ENCODE measurements at regions not wholly inside any gene's neighbourhood (a gene's known extent, or its start where the extent isn't known, plus 50 kb on each side); places are given as distances from the start of the nearest gene placed in this dataset.

DNA sequence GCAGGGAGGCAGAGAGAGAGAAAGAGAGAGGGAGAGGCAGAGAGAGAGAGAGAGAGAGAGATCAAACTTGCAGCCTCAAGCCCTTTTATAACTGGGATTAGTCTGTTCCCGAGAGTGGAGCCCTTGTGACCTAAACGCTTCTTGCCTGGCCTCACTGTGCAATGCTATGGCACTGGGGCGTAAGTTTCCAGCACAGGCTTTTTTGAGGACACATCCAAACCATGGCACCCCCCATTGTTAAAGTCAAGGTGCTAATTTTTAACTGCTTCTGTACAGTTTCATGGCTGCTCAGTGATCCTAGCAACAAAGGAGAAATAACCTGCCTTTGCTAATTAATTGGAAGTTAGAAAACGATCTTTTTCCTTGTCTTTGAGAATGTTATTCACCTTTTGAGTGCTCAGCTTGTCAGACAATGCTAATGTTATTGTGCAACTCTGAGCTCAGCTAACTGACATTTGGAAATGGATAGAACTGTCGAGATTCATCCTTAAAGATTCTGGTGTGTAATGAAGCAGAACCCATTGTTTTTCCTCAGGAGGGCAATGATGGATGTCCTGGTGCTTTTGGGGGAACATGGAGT lies 268.4 kb downstream of the GLRX3 start:
- no peak for DNase-seq

DNA sequence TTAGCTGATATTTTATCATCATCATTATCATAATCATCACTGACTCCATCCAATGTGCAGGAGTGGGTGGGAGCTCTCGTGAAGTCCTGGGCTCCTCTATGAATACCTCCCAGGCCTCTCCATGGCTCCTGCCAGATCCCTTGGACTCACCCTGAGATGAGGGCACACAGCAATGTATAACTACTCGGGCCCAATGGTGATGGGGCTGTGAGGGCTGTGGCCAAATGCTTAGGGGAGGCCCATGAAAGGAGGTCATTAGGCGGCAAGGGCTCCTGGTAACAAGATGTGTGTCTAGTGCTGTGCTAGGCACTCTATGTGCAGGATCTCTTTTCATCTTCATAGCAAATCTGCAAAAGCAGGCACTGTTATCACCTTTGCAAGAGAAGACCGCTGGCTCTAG lies 270.9 kb downstream of the GLRX3 start:
- no peak for DNase-seq

DNA sequence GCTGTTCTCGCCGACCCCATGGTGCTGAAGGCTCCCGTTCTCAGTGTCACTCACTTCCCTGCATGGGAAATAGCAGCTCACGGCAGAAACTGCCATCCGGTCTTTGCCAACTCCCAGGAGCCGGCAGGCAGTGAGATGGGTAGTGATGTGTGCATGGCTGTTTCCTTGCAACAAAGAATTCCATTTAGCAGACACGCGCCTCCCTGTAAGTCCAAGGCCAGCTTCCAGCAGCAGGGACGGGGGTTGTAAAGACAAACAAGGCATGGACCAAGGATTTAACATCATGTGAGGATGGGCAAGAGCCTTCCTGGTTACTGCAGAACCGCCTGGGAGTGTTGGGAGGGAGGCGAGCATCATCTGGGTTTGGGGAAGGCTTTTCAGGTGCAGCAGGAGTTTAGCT lies 273.1 kb downstream of the GLRX3 start:
- DNase-seq, result no peak

DNA sequence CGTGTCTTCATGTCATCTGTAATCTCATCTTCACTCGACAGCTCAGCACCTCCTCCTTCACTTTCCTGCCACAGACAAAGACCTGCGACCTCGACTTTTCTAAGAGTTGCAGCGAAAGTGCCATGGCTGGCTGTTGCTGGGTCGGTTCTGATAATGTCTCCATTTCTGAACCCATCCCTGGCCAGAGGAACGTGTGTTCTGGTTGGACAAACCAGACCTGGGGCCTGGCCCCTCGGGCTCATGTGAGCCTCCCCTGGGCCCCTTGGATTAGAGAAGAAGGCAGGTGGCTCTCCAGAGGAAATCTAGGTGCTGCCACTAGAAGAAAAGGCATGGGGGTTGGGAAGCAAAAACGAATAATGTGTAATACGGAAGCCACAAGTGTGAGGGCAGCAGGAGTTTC lies 273.7 kb downstream of the GLRX3 start:
- no peak for DNase-seq

DNA sequence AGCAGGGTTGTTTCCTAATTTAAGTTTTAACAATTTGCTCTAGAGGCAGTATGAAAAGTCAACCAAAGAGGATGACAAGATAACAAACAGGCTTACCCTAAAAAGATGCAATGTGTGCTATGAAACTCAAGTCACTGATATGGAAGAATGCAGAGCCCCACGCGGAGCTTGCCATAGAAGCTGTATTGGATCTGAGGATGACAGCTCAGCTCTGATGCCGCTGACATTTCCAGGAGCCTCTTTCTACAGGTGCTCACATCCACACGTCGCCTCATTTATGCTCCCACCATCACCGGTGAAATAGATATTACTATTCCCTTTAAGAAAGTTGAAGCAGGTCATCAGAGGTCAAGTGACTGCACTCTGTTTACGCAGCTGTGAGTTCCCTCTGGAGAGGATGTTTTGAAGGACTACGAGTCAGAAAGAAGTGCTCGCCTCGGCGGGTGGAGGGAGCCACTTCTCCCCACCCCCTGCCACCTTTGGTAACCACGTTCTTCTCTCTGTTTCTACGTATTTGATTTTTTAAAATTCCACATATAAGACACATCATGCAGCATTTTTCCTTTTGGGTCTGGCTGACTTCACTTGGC lies 275.4 kb downstream of the GLRX3 start:
- no peak for DNase-seq

DNA sequence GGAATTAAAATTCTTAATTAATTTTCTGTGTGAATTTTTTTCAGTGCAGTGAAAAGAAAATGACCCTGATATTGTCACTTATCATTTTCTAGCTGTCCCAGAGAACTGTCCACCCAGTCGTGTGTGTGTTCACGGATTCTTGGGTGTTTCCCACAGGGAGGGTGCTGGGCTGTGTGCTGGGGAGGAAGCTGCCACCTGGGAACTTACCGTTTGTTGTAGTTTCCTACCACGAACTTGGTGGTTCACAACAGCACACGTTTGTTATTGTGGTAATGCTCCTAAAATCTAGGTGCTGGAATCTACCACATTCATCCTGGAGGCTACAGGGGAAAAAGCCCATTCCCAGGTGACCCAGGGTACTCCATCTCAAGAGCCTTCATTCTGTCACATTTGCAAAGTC lies 276.1 kb downstream of the GLRX3 start:
- DNase-seq, result no peak

GRCh38 chr10:130416334-130417150 lies 280.4 kb downstream of the GLRX3 start:
- DNase-seq, result no peak

- no peak for DNase-seq
These were observed 282.5 kb downstream of the GLRX3 start for GRCh38 chr10:130418731-130419130.

- no peak for DNase-seq
These were observed 285.7 kb downstream of the GLRX3 start for GRCh38 chr10:130421909-130422308.

DNA sequence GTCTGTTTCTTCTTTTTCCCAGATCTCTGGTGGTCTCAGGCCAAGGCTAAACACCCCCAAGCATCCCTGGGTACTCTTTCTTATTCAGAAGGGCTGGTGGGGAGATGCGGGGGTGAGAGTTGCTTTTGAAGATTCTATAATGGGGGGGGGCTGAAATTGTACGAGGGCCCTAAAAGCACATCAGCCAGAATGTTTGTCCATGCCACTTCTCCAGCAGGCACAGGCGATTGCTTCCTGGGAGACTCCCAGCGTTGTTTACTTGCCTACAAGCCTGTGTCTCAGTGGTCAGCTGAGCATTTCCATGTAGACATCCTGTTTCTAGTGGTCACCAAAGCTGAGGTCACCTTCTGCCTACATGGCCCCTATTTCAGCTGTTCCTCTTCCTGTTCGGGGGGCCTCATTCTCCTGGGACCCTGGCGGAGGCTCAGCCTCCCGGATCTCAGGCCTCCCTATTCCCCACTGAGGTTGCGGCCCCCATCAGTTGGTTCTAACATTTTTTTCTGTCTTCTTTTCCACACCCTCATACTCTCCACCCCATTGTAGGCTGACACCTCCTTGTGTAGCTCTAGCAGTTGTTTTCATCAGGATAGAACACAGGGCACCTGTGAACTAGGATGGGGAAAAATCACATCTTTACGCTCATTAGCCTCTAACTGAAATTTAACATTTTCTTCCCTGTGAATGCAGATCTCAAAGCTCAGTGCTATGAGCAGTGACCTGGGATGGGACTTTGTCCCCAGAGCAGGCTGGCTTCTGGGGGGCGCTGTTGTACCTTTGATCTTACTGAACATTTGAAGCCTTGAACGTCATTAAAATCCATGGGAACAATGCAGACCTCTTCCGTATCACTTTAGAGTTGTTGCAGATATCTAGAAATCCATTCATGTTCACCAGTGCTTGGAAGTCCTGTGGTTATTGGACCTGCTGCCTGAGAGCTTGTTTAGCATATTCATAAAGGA lies 286.5 kb downstream of the GLRX3 start:
- no peak for DNase-seq

DNA sequence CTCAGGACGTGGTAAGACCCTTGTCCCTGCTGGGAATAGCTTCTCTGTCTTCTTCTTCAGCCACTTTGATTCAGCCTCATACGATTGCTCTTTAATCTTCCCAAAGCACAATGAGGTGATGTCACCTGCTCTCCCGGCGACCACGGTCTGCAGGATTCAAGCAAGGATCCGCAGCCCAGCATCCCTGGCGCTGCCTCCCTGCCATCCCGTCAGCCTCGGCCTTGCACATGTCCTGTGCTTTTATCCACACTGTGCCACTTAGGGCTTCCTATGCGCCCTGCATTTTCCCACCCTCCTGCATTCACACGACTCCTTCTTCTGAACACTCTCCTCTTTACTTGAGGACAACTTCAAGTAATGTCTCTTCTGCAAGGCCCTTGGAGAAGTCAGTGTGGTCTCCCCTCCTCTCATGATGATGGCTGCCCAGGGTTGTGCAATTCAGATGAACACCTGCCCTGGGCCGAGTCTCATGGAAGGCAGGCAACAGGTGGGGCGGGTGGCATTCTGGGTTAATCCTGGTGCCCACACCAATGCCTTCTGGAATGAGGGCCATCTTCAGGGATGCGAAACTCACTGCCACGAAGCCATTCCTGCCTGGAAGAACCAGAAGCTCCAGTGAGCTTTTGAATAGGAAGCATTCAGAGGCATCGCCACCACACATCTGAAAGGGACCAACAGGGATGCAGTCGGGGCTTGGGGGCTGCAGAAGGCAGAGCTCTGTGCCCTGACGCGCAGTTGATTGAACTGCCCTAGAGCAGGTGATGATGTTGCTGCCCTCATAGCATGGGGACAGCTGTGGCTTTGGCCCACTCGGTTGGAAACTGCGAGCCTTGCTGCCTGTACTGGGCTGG lies 287.5 kb downstream of the GLRX3 start:
- no peak for DNase-seq

- DNase-seq, result no peak
These were observed 288.2 kb downstream of the GLRX3 start for GRCh38 chr10:130424418-130424817.

GRCh38 chr10:130425169-130425568 lies 289.0 kb downstream of the GLRX3 start:
- DNase-seq, result no peak

GRCh38 chr10:130425881-130426435 lies 289.8 kb downstream of the GLRX3 start:
- no peak for DNase-seq

DNA sequence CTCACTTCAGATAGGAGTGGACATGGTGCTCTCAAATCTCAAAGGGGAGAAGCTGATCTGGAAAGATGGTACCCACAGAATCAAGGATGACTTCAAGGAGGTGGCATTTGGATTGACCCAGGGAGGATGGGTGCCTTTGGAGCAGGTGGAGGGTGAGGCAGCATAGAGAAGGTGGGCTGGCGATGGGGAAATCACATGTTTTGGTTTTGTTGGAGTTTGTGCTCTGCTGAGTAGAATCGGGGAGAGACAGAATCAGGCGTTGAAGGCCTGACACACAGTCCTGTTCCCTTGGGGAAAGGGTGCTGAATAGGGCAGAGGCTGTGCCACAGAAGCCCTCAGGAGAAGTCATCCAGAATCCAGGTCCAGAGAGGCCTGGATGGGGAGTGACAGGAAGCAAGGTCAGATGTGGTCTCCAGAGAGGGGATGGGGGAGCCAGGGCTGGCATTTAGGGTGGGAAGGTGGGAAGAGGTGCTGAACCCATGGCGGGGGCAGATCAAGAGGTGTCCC lies 291.1 kb downstream of the GLRX3 start:
- no peak for DNase-seq

- no peak for DNase-seq
These were observed 292.7 kb downstream of the GLRX3 start for GRCh38 chr10:130428936-130429335.

DNA sequence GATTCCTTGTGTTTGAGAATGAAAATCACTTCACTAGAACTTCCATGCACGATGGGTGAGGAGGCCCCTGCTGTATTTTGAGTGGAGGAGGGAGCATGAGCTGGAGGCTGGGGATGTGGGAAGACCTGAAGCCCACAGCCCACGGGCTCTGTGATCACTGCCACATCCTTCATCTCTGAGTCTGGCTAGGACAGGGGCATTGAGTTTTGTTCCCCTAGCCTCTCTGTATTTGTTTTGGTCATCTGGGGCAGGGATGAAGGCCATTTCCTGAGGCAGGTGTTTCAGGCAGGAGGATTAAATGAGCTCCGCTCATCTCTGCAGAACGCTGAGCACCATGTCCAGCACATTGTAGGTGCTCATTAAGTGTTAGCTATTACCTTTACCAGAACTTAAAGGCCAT lies 293.6 kb downstream of the GLRX3 start:
- DNase-seq, result no peak

- DNase-seq, result no peak
These were observed 294.1 kb downstream of the GLRX3 start for GRCh38 chr10:130430291-130430690.

DNA sequence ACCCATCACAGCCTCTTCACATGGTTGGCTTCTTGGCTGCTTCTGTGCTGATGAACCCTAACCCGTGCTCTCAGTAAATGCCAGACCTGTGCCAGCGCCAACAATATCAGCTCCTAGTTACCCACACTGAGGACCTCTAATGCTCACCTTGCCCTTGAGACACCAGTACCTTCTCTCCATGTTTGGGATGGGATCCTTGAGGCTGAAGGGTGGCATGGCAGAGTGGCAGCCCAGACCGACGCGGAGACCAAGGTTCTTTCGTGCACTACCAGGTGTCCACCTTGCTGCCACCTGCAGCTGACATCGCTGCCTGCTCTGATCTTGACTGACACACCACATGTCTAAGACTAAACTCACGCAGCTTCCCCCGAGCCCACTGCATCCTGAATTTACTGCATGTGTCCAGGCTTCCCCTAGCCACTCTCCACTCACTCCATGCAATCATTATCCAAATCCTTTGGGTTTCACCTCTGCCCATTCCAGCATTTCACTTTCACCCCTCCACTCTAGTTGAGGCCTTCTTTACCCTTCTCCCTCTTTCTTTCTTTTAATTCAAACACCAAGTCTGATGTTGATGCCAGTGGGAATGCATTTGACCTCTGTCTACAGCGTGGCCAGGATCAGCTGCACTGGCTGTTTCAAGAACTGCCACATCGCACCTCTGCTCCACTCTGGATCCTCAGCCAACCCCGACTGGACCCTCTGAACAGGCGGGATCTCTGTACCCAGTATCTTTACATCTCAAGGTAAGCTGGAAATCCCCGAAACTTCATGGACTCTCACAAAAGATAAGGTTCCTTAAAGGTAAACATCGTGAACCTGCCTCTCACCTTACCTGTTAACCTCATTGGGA lies 294.9 kb downstream of the GLRX3 start:
- DNase-seq, result no peak

GRCh38 chr10:130432271-130432670 lies 296.1 kb downstream of the GLRX3 start:
- DNase-seq, result no peak

All from suppressor macrophage (primary cell).